Lung (tissue), 11 donors: ENCODE measurements at regions not wholly inside any gene's neighbourhood (a gene's known extent, or its start where the extent isn't known, plus 50 kb on each side); places are given as distances from the start of the nearest gene placed in this dataset.

ENCODE experiments used
- ATAC-seq: fragments of 200-7000 bp; cut with Tn5 transposase; one replicate; pipeline ENCODE4 v1.9.1; 2020; ENCODE audit warnings: moderate number of reproducible peaks; ENCODE audit not compliant: insufficient read depth, low FRiP score
- DNase-seq, 3 donors: peaks; one replicate each; pipeline ENCODE4 v3.0.0-alpha.2; 2013 to 2017
- H3K27ac ChIP-seq, 2 donors: one replicate each; pipeline ENCODE4 v1.5.1; 2013; ENCODE audit warnings: mild to moderate bottlenecking in 2 of 2, moderate library complexity in 2 of 2, control low read depth in 1 of 2, inconsistent platforms in 1 of 2, low read depth in 1 of 2, low read length in 1 of 2
- H3K27me3 ChIP-seq, 3 donors: one replicate each; pipeline ENCODE4 v1.5.1; 2013; ENCODE audit warnings: low read length in 2 of 3; ENCODE audit not compliant: control insufficient read depth in 3 of 3, insufficient read depth in 3 of 3
- H3K36me3 ChIP-seq, 4 donors: one replicate each; pipeline ENCODE4 v1.5.1; 2013; ENCODE audit warnings: low read length in 4 of 4, mild to moderate bottlenecking in 1 of 4, moderate library complexity in 1 of 4; ENCODE audit not compliant: control insufficient read depth in 4 of 4, insufficient read depth in 4 of 4
- H3K4me1 ChIP-seq, 5 donors: one replicate each; pipeline ENCODE4 v1.5.1; 2013; ENCODE audit warnings: low read length in 5 of 5, mild to moderate bottlenecking in 2 of 5, moderate library complexity in 1 of 5; ENCODE audit not compliant: control insufficient read depth in 5 of 5, insufficient read depth in 5 of 5
- H3K4me3 ChIP-seq: one replicate; pipeline ENCODE4 v1.5.1; 2013; ENCODE audit warnings: mild to moderate bottlenecking, control low read depth, moderate library complexity
- H3K9ac ChIP-seq, 2 donors: one replicate each; pipeline ENCODE4 v1.5.1; 2013; ENCODE audit warnings: low read length in 2 of 2, control low read depth in 1 of 2; ENCODE audit not compliant: insufficient read depth in 1 of 2
- H3K9me3 ChIP-seq, 4 donors: one replicate each; pipeline ENCODE4 v1.5.1; 2013; ENCODE audit warnings: low read length in 3 of 4, mild to moderate bottlenecking in 1 of 4, moderate library complexity in 1 of 4; ENCODE audit not compliant: control insufficient read depth in 4 of 4, insufficient read depth in 3 of 4
- WGBS, 2 donors: extraction: QIAGEN DNeasy Blood & Tissue Kit; methylation state at CpG; one replicate each; pipeline ENCODE4 v1.1.7; 2013; 5-methylcytosine and 5-hydroxymethylcytosine counted together
- TF ChIP-seq, protein P1 (sequence below): IDR thresholded peaks from 2 replicates; pipeline ENCODE4 v1.5.1; 2012; ENCODE audit warnings: mild to moderate bottlenecking; ENCODE audit errors: control extremely low read depth, extremely low read depth
- donor health status: control.
- donor health status: control.
- donor health status: Bipolar disorder and iron deficiency.
- donor health status: healthy.
- donor health status: DM: yes; HTN: yes; CAD: no.

DNA sequence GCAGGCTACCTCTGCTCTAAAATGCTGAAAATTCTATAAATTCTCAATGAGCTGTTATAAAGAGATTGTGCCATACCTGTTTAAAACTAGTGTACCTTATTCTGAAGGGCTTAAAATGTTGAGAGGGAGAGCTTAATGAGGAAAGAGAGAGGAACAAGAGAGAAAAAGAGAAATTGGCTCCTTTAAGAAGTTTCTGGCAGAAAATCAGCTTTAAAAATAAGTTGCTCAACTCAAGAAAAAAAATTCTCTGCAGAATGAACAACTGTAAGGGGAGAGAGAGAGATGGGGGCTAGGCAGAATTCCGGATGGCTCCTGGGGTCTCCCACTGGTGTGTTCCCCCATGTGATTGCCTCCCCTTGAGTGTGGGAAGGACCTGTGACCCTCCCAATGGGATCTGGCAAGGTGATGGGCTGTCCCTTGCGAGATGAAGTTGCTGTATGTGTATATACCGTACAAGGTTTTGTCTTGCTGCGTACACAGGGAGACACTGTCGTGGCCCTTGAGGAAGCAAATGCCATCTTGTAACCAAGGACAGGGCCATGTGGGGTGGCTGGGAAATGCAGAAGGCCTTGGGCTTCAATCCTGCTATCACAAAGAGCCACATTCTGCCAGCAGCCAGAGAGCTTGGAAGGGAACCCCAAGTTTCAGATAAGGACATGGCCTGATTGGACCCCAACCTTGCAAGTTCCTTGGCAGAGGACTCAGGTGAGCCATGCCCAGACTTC lies 64.3 kb upstream of the S1PR3 start:
- Histone ChIP-seq H3K4me3 (no peak overlapping the region), H3K27ac (peak overlapping the region in 1 of 2 donors; percentile 49), H3K27me3 (no peaks in the 10 kb centered on the region), H3K9me3 (peaks cover 0 to 7% (median 0%) of the 10 kb centered on the region in 4 donors), H3K36me3 (no peaks in the 10 kb centered on the region), H3K4me1 (peaks cover 0 to 13% (median 3%) of the 10 kb centered on the region in 5 donors), H3K9ac (peak overlapping the region in 1 of 2 donors; percentile 52)
- ATAC-seq (no peak), DNase-seq (peak in 2 of 3 donors; percentile 60 to 74)
- WGBS, 2 donors, result 45 to 62% methylated on average over 5 of the region's 5 CpGs
- TF ChIP-seq, protein P1, sequence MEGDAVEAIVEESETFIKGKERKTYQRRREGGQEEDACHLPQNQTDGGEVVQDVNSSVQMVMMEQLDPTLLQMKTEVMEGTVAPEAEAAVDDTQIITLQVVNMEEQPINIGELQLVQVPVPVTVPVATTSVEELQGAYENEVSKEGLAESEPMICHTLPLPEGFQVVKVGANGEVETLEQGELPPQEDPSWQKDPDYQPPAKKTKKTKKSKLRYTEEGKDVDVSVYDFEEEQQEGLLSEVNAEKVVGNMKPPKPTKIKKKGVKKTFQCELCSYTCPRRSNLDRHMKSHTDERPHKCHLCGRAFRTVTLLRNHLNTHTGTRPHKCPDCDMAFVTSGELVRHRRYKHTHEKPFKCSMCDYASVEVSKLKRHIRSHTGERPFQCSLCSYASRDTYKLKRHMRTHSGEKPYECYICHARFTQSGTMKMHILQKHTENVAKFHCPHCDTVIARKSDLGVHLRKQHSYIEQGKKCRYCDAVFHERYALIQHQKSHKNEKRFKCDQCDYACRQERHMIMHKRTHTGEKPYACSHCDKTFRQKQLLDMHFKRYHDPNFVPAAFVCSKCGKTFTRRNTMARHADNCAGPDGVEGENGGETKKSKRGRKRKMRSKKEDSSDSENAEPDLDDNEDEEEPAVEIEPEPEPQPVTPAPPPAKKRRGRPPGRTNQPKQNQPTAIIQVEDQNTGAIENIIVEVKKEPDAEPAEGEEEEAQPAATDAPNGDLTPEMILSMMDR, result no peak

DNA sequence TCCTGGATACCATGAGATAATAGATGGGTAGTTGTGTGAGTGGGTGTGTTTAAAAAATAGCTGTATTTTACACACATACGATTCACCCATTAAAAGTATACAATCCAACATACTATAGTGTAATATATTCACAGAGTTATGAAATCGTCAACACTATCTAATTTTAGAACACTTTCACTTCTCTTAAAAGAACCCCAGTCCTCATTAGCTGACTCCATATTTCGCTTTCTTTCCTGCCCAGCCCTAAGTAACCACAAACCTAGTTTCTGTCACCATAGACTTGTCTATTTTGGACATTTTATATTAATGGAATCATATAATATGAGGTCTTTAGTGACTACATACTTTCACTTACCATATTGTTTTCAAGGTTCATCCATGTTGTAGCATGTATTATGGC lies 63.8 kb upstream of the S1PR3 start:
- Histone ChIP-seq H3K9me3 (peaks cover 0 to 7% (median 0%) of the 10 kb centered on the region in 4 donors), H3K36me3 (no peaks in the 10 kb centered on the region), H3K4me1 (peaks cover 0 to 13% (median 3%) of the 10 kb centered on the region in 5 donors), H3K9ac (no peak overlapping the region), H3K4me3 (no peak overlapping the region), H3K27ac (peak overlapping the region in 1 of 2 donors; percentile 49), H3K27me3 (no peaks in the 10 kb centered on the region)
- ATAC-seq, result no peak
- DNase-seq, result peak in 1 of 3 donors; percentile 38
- TF ChIP-seq, protein P1, result no peak
- 21 to 49% methylated on average over 3 of the region's 3 CpGs for WGBS, 2 donors

DNA sequence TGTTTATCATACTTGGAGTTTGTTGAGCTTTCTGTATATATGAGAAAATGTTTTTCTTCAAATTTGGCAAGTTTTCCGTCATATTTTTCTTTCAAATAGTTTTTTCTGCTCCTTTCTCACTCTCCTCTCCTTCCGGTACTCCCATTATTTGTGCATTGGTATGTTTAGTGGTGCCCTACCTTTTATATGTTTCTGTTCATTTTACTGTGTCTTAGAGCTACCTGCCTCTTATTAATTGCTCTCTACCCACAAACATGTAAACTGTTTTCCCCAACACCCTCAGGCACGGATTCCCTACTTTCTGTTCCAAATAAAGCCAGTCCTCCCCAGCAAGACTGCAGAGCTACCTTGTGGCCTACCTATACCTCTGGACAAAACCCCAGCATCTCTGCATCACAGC lies 60.6 kb upstream of the S1PR3 start:
- Histone ChIP-seq H3K9ac (no peak overlapping the region), H3K9me3 (peaks cover 0 to 7% (median 0%) of the 10 kb centered on the region in 4 donors)
- TF ChIP-seq, protein P1, result no peak

More for the DNA sequence above, 60.6 kb upstream of the S1PR3 start:
- no peak overlapping the region for H3K4me3 ChIP-seq
- DNase-seq (no peak), ATAC-seq (no peak)
- H3K27me3 ChIP-seq, result no peaks in the 10 kb centered on the region
- H3K4me1 ChIP-seq, result peaks cover 0 to 13% (median 3%) of the 10 kb centered on the region in 5 donors
- no peak overlapping the region for H3K27ac ChIP-seq
- H3K36me3 ChIP-seq, result no peaks in the 10 kb centered on the region
- WGBS, 2 donors, result 79 to 97% methylated on average over 3 of the region's 3 CpGs
